ENCODE measurements at regions not wholly inside any gene's neighbourhood (a gene's known extent, or its start where the extent isn't known, plus 50 kb on each side); places are given as distances from the start of the nearest gene placed in this dataset.

DNA sequence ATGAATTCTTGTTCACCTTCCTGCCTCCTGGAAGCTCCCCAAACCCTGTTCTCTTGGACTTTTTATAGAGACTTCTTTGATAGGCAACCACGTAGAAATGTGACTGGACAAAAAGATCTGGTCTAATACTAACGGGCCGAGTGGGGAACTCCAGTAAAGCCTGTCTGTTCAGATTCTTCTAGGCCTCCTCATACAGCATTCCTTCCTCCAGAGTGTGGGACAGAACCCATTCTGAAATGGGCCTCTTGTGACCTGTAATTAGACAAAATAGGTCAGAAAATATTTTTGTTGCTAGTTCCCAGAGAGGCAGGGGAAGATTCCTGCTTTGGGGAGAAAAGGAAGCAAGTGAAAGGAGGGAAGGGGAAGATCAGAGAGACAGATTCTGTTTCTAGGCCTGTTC, 374.3 kb downstream of the CDH26 start:
- no peak for FAIRE-seq

DNA sequence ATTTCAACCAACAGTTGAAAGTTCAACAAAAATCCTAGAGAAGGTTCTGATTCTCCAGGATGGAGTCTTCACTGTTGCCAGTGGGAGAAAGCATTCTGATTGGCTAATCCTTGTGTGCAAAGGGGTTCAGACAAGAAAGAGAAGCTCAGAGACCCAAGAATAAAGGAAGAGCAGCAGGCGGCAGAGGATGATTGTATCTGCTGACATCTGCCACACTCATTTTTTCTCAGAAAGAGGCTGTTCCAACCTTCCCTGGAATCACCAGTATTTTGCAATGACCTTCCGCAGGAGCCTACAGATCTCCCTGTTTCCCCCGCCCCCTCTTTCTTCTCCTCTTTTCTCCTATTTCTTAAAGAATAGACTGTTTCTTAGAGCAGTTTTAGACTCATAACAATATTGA, 376.7 kb downstream of the CDH26 start:
- no peak for FAIRE-seq

DNA sequence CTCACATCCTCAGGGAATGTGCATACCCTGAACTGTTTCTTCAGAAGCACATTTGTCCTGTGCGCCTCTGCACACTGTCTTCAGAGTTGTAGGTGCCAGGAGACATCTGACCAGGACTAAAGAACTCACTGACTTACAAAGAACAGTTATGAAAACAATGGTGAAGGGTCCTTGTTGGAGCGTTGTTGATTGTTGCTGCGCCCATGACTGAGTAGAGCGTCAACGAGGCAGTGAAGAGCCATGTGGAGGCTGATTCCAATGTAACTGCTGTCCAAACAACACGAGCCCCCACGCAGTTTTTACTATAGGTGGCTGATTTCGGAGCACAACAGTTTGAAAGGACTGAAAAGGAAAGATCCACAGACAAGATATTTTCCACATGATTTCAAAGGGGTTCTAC, 380.3 kb downstream of the CDH26 start:
- FAIRE-seq, result no peak

DNA sequence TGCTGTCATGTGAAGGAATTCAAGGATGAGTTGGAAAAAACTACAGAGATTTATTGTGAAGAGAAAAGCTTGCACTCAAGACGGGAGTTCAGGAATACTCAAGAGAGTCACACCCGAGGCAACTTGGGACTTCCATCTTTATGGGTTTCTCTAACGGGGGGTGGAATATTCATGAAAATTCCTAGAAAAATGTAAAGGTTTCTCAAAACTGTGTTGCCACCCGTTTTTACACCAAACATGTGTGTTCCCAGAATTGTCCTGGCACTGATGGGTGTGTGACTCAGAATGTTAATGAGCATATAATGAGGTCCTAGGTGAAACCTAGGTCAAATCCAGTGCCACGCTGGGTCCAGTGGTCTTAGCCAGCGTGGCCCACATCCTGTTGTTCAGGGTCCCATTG, 381.5 kb downstream of the CDH26 start:
- FAIRE-seq, result no peak

DNA sequence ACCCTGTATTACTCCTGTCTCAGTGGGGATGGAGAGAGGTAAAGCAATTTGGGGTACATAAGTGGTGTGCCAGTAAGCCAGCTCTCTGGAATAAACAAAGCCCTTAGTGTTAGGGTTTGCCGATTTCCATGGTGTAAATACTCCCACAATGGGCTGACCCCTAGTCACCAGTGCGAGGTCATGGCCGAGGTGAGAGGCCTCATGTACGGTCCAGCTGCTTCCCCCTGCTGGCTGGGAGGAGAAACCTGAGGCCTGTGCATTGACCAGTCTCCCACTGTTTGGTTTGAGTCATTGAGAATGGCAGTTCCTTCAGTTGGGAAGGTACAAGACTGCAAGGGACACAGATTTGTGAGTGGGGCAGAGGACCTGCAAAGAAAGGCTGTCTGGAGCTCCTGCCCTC, 382.0 kb downstream of the CDH26 start:
- no peak for FAIRE-seq

DNA sequence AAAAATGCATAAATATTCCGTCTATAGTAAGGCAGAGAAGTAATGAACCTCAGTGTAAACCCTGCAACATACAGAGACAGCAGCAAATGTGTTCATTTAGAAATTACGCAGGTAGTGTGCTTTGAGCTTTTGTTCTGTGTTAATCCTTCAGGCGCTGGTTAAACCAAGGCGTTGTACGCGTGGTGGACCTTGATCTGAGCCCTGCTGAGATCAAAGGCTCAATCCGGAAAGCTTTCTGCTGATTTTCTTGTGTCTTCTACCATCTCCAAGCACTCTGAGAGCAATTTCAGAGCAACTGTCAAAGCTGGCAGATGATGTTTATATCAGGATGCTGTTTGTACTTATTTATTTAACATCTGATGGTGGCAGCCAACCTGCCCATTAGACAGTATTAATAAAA, 382.8 kb downstream of the CDH26 start:
- FAIRE-seq, result no peak

DNA sequence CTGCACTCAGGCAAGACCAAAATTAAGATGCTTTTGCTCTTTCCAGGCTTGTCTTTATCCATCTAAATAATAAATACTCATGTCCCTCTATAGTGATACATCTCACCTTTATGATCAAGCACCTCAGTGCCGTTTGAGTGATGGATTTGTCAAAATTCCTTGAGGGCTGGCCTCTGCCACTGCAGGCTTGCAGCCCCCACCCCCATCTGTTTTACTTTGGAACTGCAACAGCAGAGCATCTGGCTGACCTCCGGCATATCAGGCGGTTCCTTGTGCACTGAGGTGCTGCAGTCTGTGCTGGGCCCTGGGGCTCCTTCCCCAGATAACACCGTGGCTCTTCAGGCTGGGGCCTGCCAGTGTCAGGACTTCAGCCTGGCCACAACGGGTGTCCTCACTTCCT, 386.9 kb downstream of the CDH26 start:
- no peak for FAIRE-seq

DNA sequence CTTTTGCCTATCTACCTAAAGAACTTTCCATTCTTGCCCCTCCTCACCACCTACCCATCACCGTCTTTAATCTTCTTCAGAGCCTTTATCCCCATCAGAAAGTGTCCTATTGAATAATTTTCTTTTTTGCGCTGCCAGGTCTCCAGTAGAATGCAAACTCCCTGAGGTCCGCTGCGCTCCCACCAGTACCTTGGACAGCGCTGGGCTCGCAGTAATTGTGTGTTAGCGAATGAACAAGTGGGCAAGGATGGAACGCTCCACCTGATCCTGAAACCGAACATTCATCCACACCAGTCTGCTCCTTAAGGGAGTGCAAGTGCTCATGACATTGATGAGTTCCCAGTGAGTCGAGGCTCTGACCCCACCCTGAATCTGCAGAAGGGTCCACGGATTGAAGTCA, 391.2 kb downstream of the CDH26 start:
- no peak for FAIRE-seq

DNA sequence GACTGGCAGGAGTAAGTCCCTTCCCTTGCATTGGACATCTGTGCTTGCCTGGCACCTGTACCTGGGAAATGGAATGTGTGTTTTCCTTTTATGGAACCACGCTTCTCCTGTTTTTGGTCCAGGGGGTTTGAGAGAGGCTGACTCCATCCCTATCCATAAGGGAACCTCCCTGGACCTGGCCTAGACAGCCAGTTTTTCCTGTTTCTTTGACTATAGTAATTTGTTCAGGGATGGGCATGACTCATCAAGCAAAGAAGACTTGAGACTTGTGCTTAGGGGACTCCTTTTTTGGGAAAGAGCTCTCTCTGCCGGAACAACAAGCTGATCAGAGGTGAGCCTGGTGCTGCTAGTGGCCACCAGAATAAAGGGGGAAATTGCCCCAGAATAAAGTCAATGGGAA, 393.8 kb downstream of the CDH26 start:
- no peak for FAIRE-seq

DNA sequence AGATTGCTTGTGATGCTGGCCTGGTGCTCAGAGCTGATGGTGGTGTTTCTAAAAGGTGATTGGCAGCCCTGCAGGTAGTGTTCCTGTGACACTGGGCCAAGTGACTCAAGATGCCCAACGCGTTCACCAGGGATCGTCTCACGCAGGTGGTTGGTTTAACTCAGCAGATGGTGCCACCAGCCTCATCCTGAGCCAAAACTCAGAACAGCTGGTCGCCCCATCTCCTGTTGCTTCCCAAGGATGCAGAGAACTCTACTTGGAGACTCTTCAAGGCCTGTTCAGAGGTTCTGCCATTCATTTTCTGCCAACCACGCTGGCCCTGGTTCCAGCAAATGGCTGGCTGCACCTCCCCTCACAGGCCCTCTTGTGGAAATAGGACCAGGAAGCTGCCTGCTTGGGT, 394.4 kb downstream of the CDH26 start:
- FAIRE-seq, result no peak

DNA sequence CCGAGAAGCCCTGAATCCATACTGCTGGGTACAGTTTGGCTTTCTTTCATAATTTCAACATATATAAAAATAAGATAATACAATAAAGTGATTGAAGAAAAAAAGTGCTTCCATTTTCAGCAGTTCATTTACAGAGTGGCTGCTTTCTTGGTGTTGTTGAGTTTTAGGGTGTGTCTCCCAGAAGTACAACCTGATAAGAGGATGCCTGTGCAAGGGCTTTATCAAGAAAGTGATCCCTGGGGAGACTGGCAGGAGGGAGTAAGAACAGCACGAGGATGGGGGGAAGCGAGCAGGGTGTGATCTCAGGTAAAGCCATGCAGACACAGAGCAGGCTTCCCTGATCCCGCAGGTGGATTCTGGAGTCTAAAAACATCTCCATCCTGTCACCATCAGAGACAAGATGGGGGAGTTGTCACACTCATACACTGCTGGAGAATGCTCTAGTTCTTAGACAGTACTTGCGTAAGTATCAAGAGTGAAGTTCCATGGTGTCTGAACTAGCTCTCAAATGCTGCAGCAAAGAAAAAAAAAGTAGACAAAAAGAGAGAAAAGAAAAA, 395.9 kb downstream of the CDH26 start:
- no peak for FAIRE-seq

DNA sequence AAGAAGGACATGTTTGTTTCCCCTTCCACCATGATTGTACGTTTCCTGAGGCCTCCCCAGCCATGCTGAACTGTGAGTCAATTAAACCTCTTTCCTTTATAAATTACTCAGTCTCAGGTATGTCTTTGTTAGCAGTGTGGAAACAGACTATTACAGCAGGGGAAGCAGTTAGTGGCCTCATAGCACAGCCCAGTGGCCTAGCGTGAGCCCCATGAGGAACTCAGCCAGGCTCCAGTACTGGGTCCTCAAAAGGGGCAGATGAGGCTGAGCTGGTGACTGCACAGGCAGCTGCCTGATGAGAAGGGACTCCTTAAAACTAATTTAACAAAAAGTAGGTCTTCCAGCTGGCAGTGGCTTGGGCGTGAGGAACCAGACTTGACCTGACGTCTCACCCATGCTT, 399.9 kb downstream of the CDH26 start:
- no peak for FAIRE-seq

DNA sequence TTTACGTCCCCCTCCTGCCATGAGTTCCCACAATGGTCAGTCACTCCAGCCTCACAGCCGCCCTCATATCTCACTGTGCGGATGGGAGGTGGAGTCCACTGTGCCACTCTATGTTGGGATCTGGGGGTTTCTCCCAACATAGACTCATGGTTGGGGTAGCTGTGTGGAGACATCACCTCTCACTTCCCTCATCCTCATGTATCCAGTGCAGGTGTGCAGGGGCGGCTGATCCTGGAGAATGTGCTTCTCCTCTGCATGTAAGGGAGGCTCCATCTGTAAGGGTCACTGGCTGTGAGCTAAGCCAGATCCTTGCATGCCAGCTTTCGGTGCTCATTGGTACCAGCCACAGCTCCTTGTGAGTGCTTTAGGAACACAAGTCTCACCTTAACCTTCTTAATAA, 400.8 kb downstream of the CDH26 start:
- no peak for FAIRE-seq

DNA sequence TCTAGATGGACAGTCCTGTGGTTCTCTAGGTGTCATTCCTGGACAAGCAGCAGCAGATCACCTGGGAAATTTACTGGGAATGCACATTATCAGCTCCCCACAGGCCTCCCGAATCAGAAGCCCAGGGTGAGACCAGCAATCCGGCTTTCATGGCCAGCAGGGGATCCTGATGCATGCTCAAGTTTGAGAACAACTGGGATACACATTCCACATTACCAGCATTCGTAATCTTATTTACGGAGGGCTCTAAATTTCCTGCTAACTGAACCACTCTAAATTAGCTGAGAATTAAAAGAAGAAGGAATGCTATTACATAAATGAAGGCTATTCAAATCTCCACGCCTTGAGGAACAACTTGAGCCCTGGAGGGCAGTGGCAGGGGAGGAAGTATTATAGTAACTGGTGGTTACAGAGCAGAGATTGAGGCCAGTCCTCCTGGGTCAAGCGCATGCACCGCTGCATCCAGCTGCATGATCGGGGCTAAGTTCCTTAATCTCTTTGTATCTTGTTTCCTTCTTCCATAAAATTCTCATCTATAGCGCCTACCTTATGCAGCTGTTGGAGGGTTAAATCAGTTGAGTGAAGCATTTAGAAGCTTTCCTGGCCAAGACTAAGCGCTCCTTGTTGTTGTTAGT, 403.7 kb downstream of the CDH26 start:
- no peak for FAIRE-seq

DNA sequence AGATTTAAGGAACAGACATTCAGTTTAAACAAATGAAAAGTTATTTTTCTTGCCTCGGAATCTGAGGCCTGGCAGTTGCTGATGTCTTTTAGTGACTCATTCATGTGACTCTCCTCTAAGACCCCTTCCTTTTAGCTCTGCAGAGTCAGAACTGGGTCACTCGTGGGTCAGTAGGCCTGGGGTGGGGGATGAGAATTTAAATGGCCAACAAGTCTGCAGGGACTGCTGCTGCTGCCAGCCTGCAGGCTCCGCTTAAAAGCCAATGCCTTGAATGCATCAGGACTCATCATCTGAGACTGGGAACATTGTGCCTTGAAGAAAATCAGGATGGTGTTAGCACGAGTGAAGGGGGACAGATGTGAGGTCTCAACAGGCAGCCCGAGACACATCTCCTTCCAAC, 404.3 kb downstream of the CDH26 start:
- FAIRE-seq, result no peak

DNA sequence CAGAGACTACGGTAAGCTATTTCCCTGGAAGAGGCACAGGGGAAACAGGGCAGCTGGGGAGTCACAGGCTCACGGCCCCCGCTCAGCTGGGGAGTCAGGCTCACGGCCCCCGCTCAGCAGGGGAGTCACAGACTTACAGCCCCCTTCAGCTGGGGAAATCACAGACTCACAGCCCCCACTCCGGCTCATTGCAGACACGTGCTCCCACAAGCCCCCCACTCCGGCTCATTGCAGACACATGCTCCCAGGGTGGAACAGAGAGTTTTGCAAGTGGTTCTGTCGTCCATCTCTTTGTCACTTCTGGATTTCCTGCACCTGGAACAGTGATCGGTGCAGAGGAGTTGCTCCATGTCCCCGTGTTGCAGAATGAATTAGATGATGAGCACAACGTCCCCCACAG, 405.5 kb downstream of the CDH26 start:
- no peak for FAIRE-seq

DNA sequence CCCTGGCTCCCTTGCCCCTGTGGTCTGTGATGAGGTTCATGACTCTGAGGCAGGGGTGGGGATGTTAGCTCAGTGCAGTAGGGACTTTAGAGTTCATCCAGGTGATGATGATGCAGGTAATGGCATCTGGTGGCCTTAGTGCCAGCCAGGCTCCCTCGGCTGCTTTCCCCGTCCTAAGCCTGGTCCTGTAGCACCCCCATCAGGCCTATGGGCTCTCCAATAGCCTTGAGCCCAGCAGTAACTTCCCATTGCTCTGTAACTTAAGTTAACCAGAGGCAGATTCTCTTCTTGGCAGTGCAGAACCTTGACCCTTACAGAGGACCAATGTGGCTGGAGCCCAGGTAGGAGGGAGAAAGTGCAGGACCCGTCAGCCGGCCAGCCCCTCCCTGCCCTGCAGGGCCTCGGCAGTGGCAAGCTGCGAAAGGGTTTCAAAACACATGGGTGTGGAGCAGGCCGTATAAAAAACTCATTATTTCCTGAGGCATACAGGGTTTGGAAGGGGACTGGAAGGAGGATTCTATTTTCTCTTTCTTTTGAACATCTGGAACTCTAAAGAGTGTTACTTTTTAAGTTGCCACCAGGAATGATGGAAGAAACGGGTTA, 406.9 kb downstream of the CDH26 start:
- no peak for FAIRE-seq

DNA sequence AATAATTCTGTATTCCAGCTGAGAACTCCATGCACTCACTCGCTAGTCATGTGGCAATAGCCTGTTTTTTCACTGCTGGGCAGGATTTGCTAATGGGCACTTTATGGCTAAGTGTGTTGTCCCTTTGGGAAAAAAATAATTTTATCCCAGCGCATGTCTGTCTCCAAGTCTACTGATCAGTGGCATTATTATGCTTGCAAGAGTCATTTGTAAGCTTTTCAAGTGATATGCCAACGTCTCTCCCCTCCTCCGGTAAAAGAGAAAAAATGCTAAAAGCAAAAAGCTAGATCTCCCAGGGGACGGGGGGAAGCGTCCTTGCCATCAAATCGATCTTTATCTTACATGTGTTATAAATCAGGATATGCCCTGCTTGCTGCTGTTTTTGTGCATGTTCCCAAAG, 407.7 kb downstream of the CDH26 start:
- no peak for FAIRE-seq

DNA sequence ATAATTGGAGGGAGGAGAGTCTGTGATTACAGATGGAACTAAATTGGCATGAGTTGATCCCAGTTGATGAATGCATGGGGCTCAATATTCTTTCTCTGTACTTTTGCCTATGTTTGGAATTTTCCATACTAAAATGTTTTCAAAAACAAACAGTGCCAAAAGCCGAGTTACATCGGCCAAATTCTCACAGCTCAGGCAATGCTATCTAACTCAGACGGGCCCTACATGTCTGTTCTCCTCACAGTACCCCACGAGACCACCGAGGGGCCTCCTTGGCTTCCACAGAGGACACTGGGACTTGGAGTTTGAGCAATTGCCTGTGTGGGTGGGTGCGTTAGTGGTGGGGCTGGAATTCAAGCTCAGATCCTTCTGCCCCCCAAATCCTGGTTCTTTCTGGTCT, 413.2 kb downstream of the CDH26 start:
- FAIRE-seq, result no peak

DNA sequence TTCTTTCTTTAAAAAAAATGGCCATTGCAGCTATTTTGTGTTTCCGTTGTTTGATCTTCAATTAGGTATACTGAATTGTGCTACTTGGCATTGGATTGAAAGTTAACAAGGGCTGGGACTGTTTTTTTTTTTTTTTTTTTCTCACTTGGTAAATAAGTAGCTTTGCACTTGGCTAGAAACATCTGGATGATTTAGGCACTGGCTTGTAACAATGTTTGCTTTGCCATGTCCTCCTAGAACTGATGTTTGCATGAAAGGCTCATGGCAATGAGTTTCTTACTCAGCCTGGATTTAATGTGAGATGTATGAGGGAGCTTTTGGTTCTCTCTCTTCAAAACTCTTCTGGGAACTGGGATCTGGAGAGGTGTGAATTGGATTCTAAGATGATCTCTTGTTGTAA, 414.1 kb downstream of the CDH26 start:
- no peak for FAIRE-seq

DNA sequence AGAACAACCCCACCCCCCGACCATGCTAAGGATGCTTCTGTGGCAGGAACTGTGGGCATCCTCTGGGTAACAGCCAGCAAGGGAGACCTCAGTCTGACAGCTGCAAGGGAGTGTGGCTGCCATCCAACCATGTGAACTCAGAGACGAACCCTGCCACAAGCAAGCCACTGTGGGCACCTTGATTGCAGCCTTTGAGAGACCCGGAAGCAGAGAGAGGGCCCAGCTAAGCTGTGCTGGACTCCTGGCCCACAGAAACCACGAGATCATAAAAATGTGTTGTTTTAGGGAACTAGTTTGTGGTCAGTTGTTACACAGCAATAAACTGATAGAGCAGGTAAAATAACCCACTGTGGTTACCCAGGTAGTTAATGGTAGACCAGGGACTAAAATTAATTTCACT, 414.6 kb downstream of the CDH26 start:
- FAIRE-seq, result no peak

DNA sequence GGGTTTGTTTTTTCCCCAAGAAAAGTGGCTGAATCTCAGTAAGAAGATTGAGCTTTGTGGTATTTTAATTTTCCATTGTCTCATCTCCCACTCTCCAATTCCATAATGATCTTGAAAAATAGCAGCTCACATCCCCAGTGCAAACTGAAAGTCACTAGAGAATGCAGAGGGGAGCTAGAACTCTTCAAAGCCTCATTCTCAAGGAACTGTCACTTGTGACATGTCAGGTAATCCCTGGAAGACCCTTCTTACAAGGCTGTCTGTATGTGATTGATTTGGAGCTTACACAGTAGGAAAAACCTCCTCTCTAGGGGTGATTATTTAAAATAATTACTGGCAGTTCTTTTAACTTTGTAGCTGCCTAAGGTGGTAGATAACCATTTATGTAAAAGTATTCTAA, 420.4 kb downstream of the CDH26 start:
- no peak for FAIRE-seq

DNA sequence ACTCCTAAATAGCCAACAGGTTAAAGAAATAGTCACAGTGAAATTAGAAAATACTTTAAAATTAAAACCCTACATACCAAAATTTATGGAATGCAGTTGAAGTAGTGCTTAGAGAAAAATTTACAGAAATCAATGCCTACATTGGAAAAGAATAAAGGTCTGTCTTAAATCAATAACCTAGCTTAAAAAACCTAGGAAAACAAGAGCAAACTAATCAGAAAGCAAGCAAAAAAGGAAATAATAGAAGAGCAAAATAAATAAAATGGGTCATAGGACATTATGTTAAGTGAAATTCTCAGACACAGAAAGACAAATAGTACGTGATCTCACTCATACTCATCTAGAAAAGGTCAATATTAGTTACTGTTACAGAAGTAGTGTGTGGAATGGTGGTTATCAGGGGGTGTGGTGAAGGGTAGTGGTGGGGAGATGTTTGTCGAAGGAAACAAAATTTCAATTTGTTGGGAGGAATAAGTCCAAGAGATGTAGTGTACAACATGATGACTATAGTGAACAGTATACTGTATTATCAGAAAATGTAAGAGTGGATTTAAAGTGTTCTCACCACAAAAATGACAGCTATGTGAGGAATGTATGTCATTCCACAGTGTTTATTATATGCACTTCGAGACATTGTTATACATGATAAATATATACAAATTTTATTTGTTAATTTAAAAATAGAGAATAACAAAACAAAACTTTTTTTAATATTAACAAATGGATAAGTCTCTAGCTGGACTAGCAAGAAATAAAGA, 423.6 kb downstream of the CDH26 start:
- no peak for FAIRE-seq

DNA sequence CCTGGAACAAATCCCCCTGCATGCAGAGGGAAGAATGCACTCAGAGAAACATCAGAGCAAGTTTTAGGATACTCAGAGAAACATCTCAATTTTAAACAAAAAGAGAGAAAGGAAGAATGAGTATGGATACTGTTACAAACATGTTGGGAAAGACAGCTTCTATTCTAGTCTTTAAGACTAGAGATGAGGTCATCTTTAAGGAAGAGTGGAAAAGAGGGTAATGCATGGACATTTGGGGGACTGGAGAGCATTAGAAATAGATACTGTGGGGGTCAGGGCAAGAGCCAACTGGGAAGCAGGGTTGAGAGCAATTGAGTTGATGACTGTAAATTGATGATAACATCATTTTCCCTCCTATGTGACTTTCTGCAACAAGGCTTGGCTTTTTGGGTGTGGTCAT, 431.2 kb downstream of the CDH26 start:
- no peak for FAIRE-seq

Measured in G401.6 (cell line).